ENCODE measurements at regions not wholly inside any gene's neighbourhood (a gene's known extent, or its start where the extent isn't known, plus 50 kb on each side); places are given as distances from the start of the nearest gene placed in this dataset.

DNA sequence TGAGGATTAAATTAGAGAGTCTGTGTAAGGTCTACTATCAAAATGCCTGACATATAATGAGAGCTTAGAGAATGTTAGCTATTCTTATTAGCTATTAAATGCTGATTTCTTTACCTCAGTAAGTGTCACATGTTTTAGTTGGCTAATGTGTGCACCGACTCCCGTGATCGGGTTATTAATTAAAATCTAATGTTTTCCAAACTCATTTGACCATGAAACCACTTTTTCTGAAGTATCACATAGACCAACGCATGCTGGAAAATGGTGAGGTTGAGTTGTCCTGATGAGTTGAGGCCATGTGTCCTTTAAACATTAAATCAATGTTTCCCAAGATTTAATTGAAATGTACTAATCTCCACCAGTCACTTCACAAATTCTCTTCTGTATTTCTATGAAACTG, 84.8 kb upstream of the C1QTNF7 start:
- 94% methylated on average over 4 of the region's 4 CpGs for WGBS, 2 donors
- intact Hi-C loops (cut with DNase I), result no loop called here
- peaks cover 0 to 6% (median 0%) of the 10 kb centered on the region in 7 donors for H3K27me3 ChIP-seq
- H3K4me3 ChIP-seq, result no peak overlapping the region
- TF ChIP-seq, protein P1, sequence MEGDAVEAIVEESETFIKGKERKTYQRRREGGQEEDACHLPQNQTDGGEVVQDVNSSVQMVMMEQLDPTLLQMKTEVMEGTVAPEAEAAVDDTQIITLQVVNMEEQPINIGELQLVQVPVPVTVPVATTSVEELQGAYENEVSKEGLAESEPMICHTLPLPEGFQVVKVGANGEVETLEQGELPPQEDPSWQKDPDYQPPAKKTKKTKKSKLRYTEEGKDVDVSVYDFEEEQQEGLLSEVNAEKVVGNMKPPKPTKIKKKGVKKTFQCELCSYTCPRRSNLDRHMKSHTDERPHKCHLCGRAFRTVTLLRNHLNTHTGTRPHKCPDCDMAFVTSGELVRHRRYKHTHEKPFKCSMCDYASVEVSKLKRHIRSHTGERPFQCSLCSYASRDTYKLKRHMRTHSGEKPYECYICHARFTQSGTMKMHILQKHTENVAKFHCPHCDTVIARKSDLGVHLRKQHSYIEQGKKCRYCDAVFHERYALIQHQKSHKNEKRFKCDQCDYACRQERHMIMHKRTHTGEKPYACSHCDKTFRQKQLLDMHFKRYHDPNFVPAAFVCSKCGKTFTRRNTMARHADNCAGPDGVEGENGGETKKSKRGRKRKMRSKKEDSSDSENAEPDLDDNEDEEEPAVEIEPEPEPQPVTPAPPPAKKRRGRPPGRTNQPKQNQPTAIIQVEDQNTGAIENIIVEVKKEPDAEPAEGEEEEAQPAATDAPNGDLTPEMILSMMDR (IDR thresholded peaks at IDR 0.05), result no peak
- peak overlapping the region in 1 of 10 donors; percentile 49 for H3K27ac ChIP-seq
- no peaks in the 10 kb centered on the region for H3K9me3 ChIP-seq
- no peaks in the 10 kb centered on the region for H3K36me3 ChIP-seq
- no peak for ATAC-seq
- peaks cover 0 to 23% (median 5%) of the 10 kb centered on the region in 9 donors for H3K4me1 ChIP-seq
- no peak for DNase-seq

DNA sequence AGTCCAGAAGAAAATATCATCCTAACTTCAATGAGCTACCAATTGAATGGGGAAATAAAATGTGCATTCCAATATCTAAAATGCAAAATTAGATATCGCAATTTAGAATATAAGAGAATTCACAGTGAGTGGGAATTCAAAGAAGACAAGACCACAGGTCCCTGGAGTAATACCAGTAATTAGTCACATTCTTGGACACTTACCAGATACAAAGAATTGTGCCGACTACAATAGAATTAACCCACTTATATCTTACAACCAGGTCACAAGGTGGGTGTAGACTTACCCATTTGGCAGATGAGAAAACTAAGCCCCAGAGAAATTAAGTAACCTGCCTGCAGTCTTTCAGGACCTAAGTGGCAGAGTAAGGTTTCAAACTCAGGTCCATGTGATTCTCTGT, 84.3 kb upstream of the C1QTNF7 start:
- H3K9me3 ChIP-seq, result no peaks in the 10 kb centered on the region
- intact Hi-C loops (cut with DNase I), result no loop called here
- TF ChIP-seq, protein P1 (IDR thresholded peaks at IDR 0.05), result no peak
- peaks cover 0 to 6% (median 0%) of the 10 kb centered on the region in 7 donors for H3K27me3 ChIP-seq
- H3K36me3 ChIP-seq, result no peaks in the 10 kb centered on the region
- peaks cover 0 to 23% (median 5%) of the 10 kb centered on the region in 9 donors for H3K4me1 ChIP-seq
- no peak overlapping the region for H3K4me3 ChIP-seq
- DNase-seq (no peak), ATAC-seq (no peak)
- no peak overlapping the region for H3K27ac ChIP-seq
- 17 to 21% methylated on average over 2 of the region's 2 CpGs for WGBS, 2 donors

DNA sequence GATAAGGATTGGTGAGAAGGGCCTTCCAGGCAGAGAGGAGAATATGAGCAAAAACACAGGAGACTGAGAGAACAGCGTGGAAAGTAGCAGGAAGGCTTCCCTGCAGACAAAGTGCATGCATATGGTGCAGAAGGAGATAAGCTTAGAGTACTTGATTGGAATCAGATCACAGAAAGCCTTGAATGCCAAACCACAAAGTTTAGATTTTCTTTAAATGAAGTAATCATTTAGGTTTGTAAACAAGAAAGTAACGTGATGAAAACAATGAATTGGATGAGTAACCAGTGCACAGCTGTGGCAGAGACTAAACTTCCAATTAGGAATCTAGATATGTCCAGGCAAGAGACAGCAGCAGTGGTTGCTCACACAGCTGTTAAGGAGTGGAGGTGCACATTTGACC, 83.8 kb upstream of the C1QTNF7 start:
- H3K4me1 ChIP-seq, result peaks cover 0 to 23% (median 5%) of the 10 kb centered on the region in 9 donors
- DNase-seq (no peak), ATAC-seq (peak in 2 of 8 donors; percentile 16 to 28)
- H3K36me3 ChIP-seq, result no peaks in the 10 kb centered on the region
- H3K27me3 ChIP-seq, result peaks cover 0 to 6% (median 0%) of the 10 kb centered on the region in 7 donors
- intact Hi-C loops (cut with DNase I), result no loop called here
- H3K9me3 ChIP-seq, result no peaks in the 10 kb centered on the region
- no peak overlapping the region for H3K4me3 ChIP-seq
- TF ChIP-seq, protein P1 (IDR thresholded peaks at IDR 0.05), result no peak
- H3K27ac ChIP-seq, result no peak overlapping the region
- WGBS, 2 donors, result 43 to 52% methylated on average over 2 of the region's 2 CpGs

DNA sequence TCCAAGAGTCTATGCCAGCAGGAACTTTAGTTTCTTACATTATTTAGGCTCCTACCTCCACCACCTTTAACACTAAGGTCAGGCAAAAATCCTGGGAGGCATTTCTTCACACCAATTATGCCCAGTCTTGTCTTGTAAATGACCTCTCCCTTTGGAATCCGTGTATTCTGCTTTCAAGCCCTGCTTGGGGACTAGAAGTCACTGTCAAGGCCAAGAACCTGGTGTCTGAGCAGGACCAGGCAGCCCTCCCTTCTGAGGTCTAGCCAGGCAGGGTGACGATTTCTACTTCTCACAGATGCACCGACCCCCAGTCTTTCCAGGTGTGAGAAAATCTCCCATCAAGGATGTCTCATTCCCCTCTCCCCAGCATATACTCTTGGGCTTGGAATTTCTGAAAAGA, 82.7 kb upstream of the C1QTNF7 start:
- ATAC-seq (no peak), DNase-seq (no peak)
- Histone ChIP-seq H3K9me3 (no peaks in the 10 kb centered on the region), H3K36me3 (no peaks in the 10 kb centered on the region), H3K4me3 (no peak overlapping the region), H3K27ac (no peak overlapping the region), H3K27me3 (peaks cover 0 to 6% (median 0%) of the 10 kb centered on the region in 7 donors), H3K4me1 (peaks cover 0 to 26% (median 2%) of the 10 kb centered on the region in 9 donors)
- TF ChIP-seq, protein P1 (IDR thresholded peaks at IDR 0.05), result no peak
- intact Hi-C loops (cut with DNase I), result no loop called here
- WGBS, 2 donors, result 51 to 57% methylated on average over 3 of the region's 3 CpGs
